Hippocampal formation (tissue), 2 donors: ENCODE measurements at regions not wholly inside any gene's neighbourhood (a gene's known extent, or its start where the extent isn't known, plus 50 kb on each side); places are given as distances from the start of the nearest gene placed in this dataset.

ENCODE experiments used
- DNase-seq, 2 donors: peaks; one replicate each; lab custom pipeline; 2025; lab: John Stamatoyannopoulos, UW

- no peak for DNase-seq
Measured at GRCh38 chr1:60987904-60988303, 94.5 kb upstream of the NFIA start.

- no peak for DNase-seq
Measured at GRCh38 chr1:60984062-60984799, 98.1 kb upstream of the NFIA start.

GRCh38 chr1:60983701-60984061 lies 98.7 kb upstream of the NFIA start:
- no peak for DNase-seq

- no peak for DNase-seq
Measured at GRCh38 chr1:60982539-60982938, 99.8 kb upstream of the NFIA start.

- DNase-seq, result no peak
Measured at GRCh38 chr1:60981357-60981756, 101.0 kb upstream of the NFIA start.

GRCh38 chr1:60978421-60979357 lies 103.7 kb upstream of the NFIA start:
- no peak for DNase-seq

GRCh38 chr1:60977661-60978060 lies 104.7 kb upstream of the NFIA start:
- no peak for DNase-seq

GRCh38 chr1:60974524-60975372 lies 107.6 kb upstream of the NFIA start:
- DNase-seq, result no peak

- no peak for DNase-seq
Measured at GRCh38 chr1:60973668-60974067, 108.7 kb upstream of the NFIA start.

GRCh38 chr1:60972841-60973364 lies 109.5 kb upstream of the NFIA start:
- DNase-seq, result no peak

GRCh38 chr1:60971330-60971729 lies 111.0 kb upstream of the NFIA start:
- no peak for DNase-seq

- peak in 1 of 2 donors; percentile 84 for DNase-seq
Measured at GRCh38 chr1:60969971-60970509, 112.3 kb upstream of the NFIA start.

- DNase-seq, result no peak
Measured at GRCh38 chr1:60965280-60965854, 117.0 kb upstream of the NFIA start.

GRCh38 chr1:60963167-60963940 lies 119.0 kb upstream of the NFIA start:
- DNase-seq, result no peak

- DNase-seq, result no peak
Measured at GRCh38 chr1:60960891-60961461, 121.4 kb upstream of the NFIA start.

GRCh38 chr1:60959701-60960100 lies 122.7 kb upstream of the NFIA start:
- DNase-seq, result no peak

- no peak for DNase-seq
Measured at GRCh38 chr1:60958001-60958400, 124.4 kb upstream of the NFIA start.

- no peak for DNase-seq
Measured at GRCh38 chr1:60956520-60956919, 125.8 kb upstream of the NFIA start.

- no peak for DNase-seq
Measured at GRCh38 chr1:60952612-60953111, 129.7 kb upstream of the NFIA start.
